ENCODE measurements at regions not wholly inside any gene's neighbourhood (a gene's known extent, or its start where the extent isn't known, plus 50 kb on each side); places are given as distances from the start of the nearest gene placed in this dataset.

DNA sequence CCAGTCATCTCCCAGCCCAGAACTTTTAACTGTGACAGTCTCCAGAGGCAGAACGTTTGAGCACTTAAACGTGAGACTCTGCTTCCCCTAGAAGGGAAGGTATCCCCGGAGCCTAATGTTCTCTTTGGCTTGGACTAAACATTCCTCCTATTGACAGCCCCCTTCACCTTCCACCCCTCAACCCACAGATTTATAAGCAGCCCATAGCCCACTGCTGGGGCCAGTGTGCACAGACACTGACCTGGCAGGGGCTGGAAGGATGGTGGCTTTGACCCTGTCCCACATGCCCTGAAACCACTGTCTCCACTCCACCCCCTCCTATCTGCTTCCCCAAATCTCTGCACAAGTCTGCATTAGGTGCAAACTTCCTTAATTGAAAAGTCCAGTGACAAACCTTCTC, 715.0 kb upstream of the IGFBP3 start:
- TF ChIP-seq POLR2A (IDR thresholded peaks at IDR 0.05), result no peak
- TF ChIP-seq, protein P1, sequence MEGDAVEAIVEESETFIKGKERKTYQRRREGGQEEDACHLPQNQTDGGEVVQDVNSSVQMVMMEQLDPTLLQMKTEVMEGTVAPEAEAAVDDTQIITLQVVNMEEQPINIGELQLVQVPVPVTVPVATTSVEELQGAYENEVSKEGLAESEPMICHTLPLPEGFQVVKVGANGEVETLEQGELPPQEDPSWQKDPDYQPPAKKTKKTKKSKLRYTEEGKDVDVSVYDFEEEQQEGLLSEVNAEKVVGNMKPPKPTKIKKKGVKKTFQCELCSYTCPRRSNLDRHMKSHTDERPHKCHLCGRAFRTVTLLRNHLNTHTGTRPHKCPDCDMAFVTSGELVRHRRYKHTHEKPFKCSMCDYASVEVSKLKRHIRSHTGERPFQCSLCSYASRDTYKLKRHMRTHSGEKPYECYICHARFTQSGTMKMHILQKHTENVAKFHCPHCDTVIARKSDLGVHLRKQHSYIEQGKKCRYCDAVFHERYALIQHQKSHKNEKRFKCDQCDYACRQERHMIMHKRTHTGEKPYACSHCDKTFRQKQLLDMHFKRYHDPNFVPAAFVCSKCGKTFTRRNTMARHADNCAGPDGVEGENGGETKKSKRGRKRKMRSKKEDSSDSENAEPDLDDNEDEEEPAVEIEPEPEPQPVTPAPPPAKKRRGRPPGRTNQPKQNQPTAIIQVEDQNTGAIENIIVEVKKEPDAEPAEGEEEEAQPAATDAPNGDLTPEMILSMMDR (IDR thresholded peaks at IDR 0.05), result no peak
- intact Hi-C loops (cut with DNase I; ENCODE audit: low total_unique reads), result no loop called here
- WGBS, 2 donors, result 80 to 84% methylated on average over 3 of the region's 3 CpGs
- no peak for DNase-seq (ENCODE audit: low spot score in 2 of 2)
- no peak overlapping the region for H3K4me3 ChIP-seq (ENCODE audit: low read depth, poor library complexity, severe bottlenecking)

DNA sequence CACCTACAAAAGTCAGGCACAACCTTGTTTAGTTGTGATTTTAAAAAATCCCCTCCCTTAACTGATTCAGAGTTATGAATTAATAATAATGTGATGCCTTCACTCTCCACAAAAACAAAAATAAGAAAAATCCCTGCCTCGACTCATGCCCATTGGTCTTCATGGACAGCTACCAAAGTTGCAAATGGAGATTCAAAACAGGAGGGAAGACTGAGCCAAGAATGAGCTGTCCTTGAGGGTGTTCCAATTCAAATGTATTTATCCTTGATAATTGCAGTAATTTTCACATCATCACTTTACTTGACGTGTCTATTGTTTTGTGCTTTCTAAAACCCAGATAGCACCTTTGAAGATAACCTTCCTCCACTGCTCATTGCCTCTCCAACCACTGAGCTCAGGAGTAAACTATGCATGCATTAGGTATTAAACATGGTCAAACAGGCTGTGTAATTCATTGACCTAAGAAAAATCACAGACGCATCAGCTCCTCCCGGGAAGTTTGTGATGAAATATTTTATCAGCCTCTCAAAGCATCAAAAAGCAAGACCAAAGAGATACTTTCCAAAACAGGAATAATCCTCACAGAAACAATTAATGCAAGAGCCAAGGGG, 712.7 kb upstream of the IGFBP3 start:
- WGBS, 2 donors, result 44 to 52% methylated on average over 4 of the region's 4 CpGs
- H3K4me3 ChIP-seq (ENCODE audit: low read depth, poor library complexity, severe bottlenecking), result no peak overlapping the region
- intact Hi-C loops (cut with DNase I; ENCODE audit: low total_unique reads), result no loop called here
- TF ChIP-seq, protein P1 (IDR thresholded peaks at IDR 0.05), result no peak
- TF ChIP-seq POLR2A (IDR thresholded peaks at IDR 0.05), result no peak
- no peak for DNase-seq (ENCODE audit: low spot score in 2 of 2)

DNA sequence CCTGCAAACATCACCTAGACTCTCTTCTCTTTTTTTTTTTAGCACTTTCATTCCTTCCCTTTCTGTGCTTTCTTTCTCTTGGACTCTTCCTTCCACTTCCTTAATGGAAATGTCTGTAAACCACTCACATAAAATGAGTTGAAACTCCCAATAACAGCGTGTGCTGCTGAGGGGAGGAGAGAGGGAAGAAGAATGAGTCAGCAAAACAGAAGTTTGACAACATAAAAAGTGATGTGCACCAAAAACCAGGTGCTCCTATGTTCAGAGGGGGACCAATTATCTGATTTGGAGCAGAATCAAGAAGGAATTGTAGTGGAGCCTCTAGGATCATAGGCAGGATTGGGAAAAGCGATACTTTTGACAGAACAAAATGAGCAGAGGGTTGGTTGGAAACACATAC, 712.1 kb upstream of the IGFBP3 start:
- WGBS, 2 donors, result 46 to 49% methylated on average over 2 of the region's 2 CpGs
- intact Hi-C loops (cut with DNase I; ENCODE audit: low total_unique reads), result no loop called here
- TF ChIP-seq, protein P1 (IDR thresholded peaks at IDR 0.05), result no peak
- no peak for TF ChIP-seq POLR2A (IDR thresholded peaks at IDR 0.05)
- no peak for DNase-seq (ENCODE audit: low spot score in 2 of 2)
- H3K4me3 ChIP-seq (ENCODE audit: low read depth, poor library complexity, severe bottlenecking), result no peak overlapping the region

DNA sequence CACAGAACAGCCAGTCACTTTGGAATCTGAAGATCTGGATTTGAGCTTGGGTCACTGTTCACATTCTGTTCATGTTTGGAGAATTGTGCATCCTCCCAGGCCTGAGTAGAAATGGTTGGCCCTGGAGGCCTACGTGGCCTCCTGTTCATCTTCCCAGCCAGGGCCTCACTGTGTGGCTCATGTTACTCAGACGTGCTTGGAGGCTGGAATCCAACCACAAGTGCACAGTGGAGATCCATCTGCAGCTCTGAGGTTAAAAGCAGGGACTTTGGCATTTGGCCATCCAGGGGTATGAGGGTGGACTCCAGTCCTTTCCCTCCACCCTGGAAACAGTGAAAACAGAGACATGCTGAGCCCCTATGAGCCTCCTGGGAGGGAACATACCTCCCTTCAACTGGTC, 709.0 kb upstream of the IGFBP3 start:
- WGBS, 2 donors, result 82 to 83% methylated on average over 2 of the region's 2 CpGs
- no peak for DNase-seq (ENCODE audit: low spot score in 2 of 2)
- no peak overlapping the region for H3K4me3 ChIP-seq (ENCODE audit: low read depth, poor library complexity, severe bottlenecking)
- intact Hi-C loops (cut with DNase I; ENCODE audit: low total_unique reads), result no loop called here
- TF ChIP-seq, protein P1 (IDR thresholded peaks at IDR 0.05), result no peak
- no peak for TF ChIP-seq POLR2A (IDR thresholded peaks at IDR 0.05)

DNA sequence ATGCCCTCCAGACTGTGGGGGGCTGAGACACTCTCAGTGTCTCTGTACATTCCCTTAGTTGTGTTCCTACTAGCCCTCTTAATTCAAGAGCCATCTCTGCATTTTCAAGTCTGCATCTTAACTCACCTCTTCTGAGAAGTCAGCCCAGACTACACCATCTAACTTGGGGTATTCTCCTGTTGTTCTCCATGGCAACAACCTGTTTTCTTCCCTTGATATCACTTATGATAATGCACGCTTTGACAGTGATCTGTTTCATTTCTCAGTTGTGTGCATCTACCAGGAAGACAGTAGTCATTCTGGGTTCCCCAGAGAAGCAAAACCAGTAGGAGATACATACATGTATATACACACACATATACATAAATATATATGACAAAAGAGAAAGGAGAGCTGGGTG, 707.3 kb upstream of the IGFBP3 start:
- no peak for DNase-seq (ENCODE audit: low spot score in 2 of 2)

DNA sequence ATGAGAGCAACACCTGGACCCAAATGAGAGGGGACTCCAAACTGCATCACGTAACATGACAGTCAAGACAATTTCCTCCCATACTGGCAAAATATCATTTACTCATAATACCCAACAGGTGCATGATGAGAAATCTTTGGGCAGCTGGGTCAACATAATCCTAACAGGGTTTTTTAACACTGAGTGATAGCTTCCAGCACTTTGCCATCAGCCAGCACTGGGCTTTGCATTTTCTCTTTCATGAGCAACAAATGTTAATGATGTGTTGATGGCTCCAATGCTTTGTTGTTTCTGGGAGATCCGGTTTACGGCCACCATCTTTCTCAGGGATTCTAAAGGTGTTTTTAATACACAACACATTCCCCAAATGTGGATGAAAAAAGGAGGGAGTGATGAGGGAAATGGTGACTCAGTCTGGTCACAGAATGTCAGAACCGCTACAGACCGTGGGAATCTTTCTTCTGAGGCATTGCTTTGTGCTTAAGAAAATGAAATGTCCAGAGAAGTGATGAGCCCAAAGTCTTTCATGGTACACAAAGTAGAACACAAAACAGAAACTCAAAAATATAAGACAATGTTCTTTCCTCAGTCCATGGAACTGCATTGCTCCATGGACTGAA, 705.7 kb upstream of the IGFBP3 start:
- 80 to 81% methylated on average over 5 of the region's 5 CpGs for WGBS, 2 donors
- intact Hi-C loops (cut with DNase I; ENCODE audit: low total_unique reads), result no loop called here
- TF ChIP-seq, protein P1 (IDR thresholded peaks at IDR 0.05), result no peak
- TF ChIP-seq POLR2A (IDR thresholded peaks at IDR 0.05), result no peak

More for the DNA sequence above, 707.3 kb upstream of the IGFBP3 start:
- intact Hi-C loops (cut with DNase I; ENCODE audit: low total_unique reads), result no loop called here
- no peak overlapping the region for H3K4me3 ChIP-seq (ENCODE audit: low read depth, poor library complexity, severe bottlenecking)
- no peak for TF ChIP-seq POLR2A (IDR thresholded peaks at IDR 0.05)
- WGBS, 2 donors, result 75 to 85% methylated on average over 1 of the region's 1 CpG

More for the DNA sequence above, 705.7 kb upstream of the IGFBP3 start:
- H3K4me3 ChIP-seq (ENCODE audit: low read depth, poor library complexity, severe bottlenecking), result no peak overlapping the region
- no peak for DNase-seq (ENCODE audit: low spot score in 2 of 2)
